ENCODE measurements at regions not wholly inside any gene's neighbourhood (a gene's known extent, or its start where the extent isn't known, plus 50 kb on each side); places are given as distances from the start of the nearest gene placed in this dataset.
"Not testable (repeated sequence)": the region's sequence is repeated elsewhere in the genome, so short reads cannot be mapped to it uniquely, and the experiment has no call there.

DNA sequence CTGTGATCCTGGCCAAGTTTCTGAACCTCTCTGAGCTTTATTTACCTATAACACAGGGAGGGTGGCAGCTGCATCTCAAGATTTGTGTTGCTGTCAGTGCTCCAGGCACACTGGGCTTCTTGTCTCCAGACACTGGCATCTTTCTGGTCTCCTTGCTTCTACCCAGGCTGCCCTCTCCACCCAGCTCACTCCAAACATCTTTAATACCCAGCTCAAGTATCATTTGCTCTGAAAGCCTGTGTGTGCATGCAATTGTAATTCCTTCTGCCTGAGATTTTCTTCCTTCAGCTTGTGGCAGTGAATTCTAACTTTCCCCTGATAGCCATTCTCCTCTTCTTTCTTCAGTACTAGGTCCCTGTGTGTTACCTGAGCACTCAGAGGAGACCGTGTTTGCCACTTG, 50.7 kb upstream of the USP7 start:
- no peak for DNase-seq

DNA sequence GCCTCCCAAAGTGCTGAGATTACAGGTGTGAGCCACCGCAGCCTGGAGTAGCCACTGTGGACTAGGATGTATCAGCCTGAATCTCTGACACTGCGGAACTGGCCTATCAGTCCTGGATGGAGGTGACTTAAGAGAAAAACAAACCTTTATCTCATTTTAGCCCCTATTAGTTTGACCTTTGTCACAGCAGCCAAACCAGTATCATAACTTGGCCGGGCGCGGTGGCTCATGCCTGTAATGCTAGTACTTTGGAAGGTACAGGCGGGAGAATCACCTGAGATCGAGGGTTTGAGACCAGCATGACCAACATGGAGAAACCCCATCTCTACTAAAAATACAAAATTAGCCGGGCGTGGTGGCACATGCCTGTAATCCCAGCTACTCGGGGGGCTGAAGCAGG, 51.8 kb upstream of the USP7 start:
- no peak for DNase-seq

DNA sequence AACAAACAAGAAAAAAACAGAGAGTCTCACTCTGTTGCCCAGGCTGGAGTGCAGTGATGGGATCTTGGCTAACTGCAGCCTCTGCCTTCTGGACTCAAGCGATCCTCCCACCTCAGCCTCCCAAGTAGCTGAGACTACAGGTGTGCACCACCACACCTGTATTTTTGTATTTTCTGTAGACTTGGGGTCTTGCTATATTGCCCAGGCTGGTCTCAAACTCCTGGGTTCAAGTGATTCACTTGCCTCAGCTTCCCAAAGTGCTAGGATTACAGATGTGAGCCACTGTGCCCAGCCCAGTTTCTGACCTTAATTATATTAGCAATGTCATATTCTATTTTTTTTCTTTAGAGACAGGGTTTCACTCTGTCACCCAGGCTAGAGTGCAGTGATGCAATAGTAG, 52.3 kb upstream of the USP7 start:
- not testable (repeated sequence) for DNase-seq

DNA sequence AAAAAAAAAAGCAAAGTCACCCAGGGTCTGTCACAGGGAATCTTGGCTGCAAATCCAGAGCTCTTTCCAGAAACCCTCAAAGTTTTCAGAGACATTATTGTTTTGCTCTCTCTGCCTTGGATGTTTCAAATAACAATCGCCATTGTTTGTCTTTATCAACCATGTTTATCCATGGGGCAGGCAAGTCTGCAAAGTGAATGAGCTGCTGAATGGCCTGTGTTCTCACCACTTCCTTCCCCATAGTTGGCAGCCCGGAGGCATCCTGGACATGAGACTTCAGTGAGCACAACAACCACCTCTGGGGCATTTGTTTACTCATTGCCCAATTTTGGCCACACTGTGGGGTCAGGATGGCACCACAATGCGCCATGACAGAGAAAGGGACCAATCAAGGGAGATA, 53.1 kb upstream of the USP7 start:
- DNase-seq = peak; percentile 16

DNA sequence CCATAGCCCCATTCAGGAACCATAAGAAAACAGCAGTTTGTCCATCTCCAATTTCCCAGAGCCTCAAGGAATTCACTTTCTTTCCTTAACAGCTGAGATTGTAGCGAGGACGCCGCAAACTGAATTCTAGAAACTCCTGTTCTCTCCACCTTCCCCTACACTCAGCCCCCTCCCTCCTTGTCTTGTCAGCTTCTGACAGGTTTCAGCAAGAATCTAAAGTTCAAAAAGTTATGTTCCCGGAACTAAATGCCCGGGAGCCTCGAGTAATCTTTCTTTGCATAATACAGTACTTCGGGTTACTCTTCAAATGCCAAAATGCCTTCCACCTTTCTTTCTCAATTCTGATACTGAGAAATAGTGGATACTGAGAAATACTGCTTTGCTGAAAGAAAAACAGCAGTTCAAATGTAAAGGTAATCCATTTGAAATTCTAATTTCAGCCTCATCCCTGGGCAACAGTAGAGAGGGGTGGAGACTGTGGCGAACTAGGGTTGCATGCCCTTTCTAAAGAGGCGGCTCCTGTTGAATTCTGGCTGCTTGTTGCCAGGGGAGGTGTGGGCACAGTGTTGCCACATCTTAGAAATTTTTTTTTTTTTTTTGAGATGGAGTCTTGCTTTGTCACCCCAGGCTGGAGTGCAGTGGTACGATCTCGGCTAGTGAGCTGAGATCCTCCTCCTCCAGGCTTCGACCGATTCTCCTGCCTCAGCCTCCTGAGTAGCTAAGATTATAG, 63.5 kb upstream of the USP7 start:
- DNase-seq = no peak

DNA sequence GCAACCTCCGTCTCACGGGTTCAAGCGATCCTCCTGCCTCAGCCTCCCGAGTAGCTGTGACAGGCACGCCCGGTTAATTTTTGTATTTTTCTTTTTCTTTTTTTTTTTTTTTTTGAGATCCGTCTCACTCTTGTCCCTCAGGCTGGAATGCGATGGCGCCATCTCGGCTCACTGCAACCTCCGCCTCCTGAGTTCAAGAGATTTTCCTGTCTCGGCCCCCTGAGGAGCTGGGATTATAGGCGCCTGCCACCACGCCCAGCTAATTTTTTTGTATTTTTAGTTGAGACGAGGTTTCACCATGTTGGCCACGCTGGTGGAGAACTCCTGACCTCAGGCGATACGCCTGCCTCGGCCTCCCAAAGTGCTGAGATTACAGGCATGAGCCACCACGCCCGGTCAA, 63.0 kb upstream of the HAPSTR1 start:
- DNase-seq = not testable (repeated sequence)

DNA sequence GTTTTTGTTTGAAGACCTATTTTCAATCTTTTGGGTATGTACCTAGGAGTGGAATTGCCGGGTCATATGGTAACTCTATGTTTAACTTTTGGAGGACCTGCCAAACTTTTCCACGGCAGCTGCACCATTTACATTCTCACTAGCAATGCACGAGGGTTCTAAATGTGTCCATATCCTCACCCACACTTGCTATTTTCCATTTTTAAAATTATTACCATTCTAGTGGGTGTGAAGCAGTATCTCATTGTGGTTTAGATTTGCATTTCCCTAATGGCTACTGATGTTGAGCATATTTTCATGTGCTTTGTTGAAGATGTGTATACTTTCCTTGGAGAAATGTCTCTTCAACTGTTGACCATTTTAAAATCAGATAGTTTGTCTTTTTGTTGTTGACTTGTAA, 60.3 kb upstream of the HAPSTR1 start:
- DNase-seq = no peak

DNA sequence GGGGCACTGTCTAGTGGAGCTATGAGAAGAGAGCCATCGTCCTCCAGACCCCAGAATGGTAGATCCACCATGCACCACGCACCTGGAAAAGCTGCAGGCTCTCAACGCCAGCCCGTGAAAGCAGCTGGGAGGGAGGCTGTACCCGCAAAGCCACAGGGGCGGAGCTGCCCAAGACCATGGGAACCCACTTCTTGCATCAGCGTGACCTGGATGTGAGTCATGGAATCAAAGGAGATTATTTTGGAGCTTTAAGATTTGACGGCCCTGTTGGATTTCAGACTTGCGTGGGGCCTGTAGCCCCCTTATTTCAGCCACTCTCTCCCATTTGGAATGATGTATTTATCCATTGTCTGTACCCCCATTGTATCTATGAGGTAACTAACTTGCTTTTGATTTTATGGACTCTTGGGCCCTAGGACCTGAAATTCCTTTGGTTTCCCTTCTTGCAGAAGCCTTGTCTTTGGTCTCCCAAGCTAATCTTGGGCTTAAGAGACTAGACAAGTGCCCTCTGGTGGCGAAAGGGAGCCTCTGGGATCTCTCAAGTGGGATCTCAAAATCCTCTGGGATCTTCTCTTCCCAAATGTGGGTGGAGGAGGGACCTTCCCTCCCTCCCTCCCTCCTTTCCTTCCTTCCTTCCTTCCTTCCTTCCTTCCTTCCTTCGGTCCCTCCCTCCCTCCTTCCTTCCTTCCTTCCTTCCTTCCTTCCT, 58.2 kb upstream of the HAPSTR1 start:
- DNase-seq = peak; percentile 2

DNA sequence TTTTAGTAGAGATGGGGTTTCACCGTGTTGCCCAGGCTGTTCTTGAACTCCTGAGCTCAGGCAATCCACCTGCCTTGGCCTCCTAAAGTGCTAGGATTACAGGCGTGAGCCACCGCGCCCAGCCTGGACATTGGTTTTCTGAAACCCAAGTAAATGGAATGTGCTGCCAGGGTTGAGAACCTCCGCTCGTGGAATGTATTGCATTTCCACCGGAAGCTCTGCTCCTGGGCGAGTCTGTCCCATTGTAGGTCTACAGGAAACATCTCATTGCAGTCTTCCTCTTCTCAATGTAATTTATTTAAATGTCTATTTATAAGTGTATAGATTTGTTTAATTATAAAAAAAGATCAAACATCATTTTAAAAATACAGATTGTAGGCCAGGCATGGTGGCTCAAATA, 57.4 kb upstream of the HAPSTR1 start:
- DNase-seq = no peak

DNA sequence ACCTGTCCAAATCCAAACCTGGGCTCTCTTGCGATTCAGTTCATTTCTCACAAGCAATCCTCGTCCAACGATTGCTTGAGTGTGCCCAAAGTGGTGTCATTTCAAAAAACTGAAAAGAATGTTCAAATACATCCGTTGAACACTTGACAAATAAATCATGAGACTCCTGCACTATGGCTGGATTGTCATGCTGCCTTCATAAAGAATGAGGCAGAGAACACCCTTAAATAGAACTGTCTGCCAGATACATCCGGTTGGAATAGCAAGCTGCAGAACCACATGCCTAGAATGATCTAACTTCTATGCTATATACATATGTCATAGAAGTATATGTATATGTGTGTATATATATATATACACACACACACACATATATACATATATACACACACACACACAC, 55.4 kb upstream of the HAPSTR1 start:
- no peak for DNase-seq

DNA sequence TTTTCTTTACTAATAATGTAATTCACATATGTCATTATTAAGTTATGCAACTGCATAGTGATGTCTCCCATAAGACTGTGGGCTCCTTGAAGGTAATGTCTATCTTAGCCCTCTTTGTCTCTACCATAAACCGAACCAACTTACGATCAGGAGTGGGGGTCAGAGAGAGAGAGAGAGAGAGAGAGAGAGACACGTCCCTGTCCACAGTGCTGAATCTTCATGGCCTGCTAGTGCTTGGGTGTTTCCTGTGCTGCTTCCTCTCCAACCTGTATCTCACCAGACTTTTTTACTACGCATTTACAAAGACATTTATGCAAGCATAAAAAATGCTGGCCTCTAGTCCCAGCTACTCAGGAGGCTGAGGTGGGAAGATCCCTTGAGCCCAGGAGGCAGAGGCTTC, 52.2 kb upstream of the HAPSTR1 start:
- DNase-seq = no peak

DNA sequence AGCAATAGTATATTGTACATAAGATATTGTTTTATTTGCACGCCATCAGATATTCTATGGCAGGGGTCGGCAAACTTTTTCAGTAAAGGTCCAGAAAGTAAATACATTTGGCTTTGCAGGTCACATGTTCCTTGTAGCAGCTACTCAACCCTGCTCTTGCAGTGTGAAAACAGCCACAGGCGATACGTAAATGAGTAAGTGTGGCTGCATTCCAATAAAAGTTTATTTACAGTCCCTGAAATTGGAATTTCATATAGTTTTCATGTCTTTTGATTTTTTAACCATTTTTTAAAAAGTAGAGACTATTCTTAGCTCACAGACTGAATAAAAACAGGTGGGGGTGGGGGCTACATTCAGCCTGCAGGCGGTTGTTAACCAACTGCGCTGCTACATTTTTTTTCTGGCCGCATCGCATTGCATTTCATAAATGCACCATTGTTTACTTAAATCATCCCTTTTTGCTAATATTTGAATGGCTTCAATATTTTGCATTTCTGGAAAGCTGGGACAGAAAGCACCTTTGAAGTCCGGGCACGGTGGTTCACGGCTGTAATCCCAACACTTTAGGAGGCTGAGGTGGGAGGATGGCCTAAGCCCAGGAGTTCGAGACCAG, 50.5 kb upstream of the HAPSTR1 start:
- no peak for DNase-seq
